Esophagus squamous epithelium (tissue), 5 donors: ENCODE measurements at regions not wholly inside any gene's neighbourhood (a gene's known extent, or its start where the extent isn't known, plus 50 kb on each side); places are given as distances from the start of the nearest gene placed in this dataset.
"Not testable (repeated sequence)": the region's sequence is repeated elsewhere in the genome, so short reads cannot be mapped to it uniquely, and the experiment has no call there.

Experiments used
- DNase-seq: peaks from one replicate; lab custom pipeline; 2025; lab: John Stamatoyannopoulos, UW
- H3K27ac ChIP-seq, 4 donors: fragments of 200-600 bp; sonication (generic); one replicate each; pipeline ENCODE4 v1.5.1; 2016 to 2019; ENCODE audit warnings: mild to moderate bottlenecking in 1 of 4
- H3K27me3 ChIP-seq, 4 donors: fragments of 200-600 bp; sonication (generic); 1 replicate in 3 of 4; 2 replicates in 1 of 4; pipeline versions ENCODE4 v1.5.1 to v1.6.0; 2017 to 2021; ENCODE audit warnings: antibody characterized with exemption in 1 of 4
- H3K36me3 ChIP-seq, 3 donors: fragments of 200-600 bp; sonication (generic); one replicate each; pipeline ENCODE4 v1.5.1; 2016 to 2019
- H3K4me1 ChIP-seq, 3 donors: fragments of 200-600 bp; sonication (generic); one replicate each; pipeline ENCODE4 v1.5.1; 2017 to 2019
- H3K4me3 ChIP-seq, 4 donors: fragments of 200-600 bp; sonication (generic); 1 replicate in 3 of 4; 2 replicates in 1 of 4; pipeline ENCODE4 v1.5.1; 2016 to 2019; ENCODE audit warnings: mild to moderate bottlenecking in 2 of 4, moderate library complexity in 1 of 4
- H3K9me3 ChIP-seq, 3 donors: fragments of 200-600 bp; sonication (generic); one replicate each; pipeline ENCODE4 v1.5.1; 2016 to 2019
- CTCF ChIP-seq, 6 experiments: fragments of 450-650 bp in 4 of 6; fragments of 200-600 bp in 2 of 6; sonication (generic) in 2 of 6; IDR thresholded peaks; one replicate each; pipeline ENCODE4 v1.5.1; 2016 to 2019; ENCODE audit warnings: antibody characterized with exemption in 6 of 6, mild to moderate bottlenecking in 4 of 6, moderate library complexity in 4 of 6
- POLR2A ChIP-seq, 4 donors: fragments of 450-650 bp; IDR thresholded peaks; one replicate each; pipeline ENCODE4 v1.6.1; 2017; ENCODE audit warnings: antibody characterized with exemption in 4 of 4, mild to moderate bottlenecking in 4 of 4, moderate library complexity in 3 of 4
- WGBS, 2 donors: methylation state at CpG; one replicate each; pipeline ENCODE4 v1.1.5; 2018; 5-methylcytosine and 5-hydroxymethylcytosine counted together
- intact Hi-C: fragments of 100-400 bp; cut with DNase I; formaldehyde crosslinking; loops from one replicate; pipeline ENCODE4 v1.15.0; 2022
- donor health status: DM: yes; HTN: yes; CAD: no.

GRCh38 chr2:142423603-142424002 lies 292.8 kb upstream of the LRP1B start:
- no peaks in the 10 kb centered on the region for H3K36me3 ChIP-seq
- H3K9me3 ChIP-seq, result no peaks in the 10 kb centered on the region
- DNase-seq, result no peak
- intact Hi-C loops, result no loop called here
- H3K27me3 ChIP-seq, result no peaks in the 10 kb centered on the region
- no peak overlapping the region for H3K27ac ChIP-seq
- H3K4me3 ChIP-seq, result no peak overlapping the region
- WGBS, 2 donors, result 56% methylated on average over 1 of the region's 1 CpG
- TF ChIP-seq CTCF (IDR thresholded peaks at IDR 0.05), result no peak
- H3K4me1 ChIP-seq, result no peaks in the 10 kb centered on the region

- no peak overlapping the region for H3K27ac ChIP-seq
- no peak overlapping the region for H3K4me3 ChIP-seq
- no peak for TF ChIP-seq POLR2A (IDR thresholded peaks at IDR 0.05)
- no peak for TF ChIP-seq CTCF (IDR thresholded peaks at IDR 0.05)
- H3K36me3 ChIP-seq, result no peaks in the 10 kb centered on the region
- 50 to 61% methylated on average over 2 of the region's 2 CpGs for WGBS, 2 donors
- H3K4me1 ChIP-seq, result no peaks in the 10 kb centered on the region
- intact Hi-C loops, result no loop called here
- no peak for DNase-seq
- H3K9me3 ChIP-seq, result no peaks in the 10 kb centered on the region
- no peaks in the 10 kb centered on the region for H3K27me3 ChIP-seq
Observed at GRCh38 chr2:142422769-142423168, 292.0 kb upstream of the LRP1B start.

- Histone ChIP-seq H3K4me1 (no peaks in the 10 kb centered on the region), H3K27me3 (no peaks in the 10 kb centered on the region), H3K9me3 (no peaks in the 10 kb centered on the region), H3K36me3 (no peaks in the 10 kb centered on the region), H3K4me3 (no peak overlapping the region), H3K27ac (no peak overlapping the region)
- 86 to 88% methylated on average over 6 of the region's 6 CpGs for WGBS, 2 donors
- DNase-seq, result no peak
- TF ChIP-seq CTCF (IDR thresholded peaks at IDR 0.05) (no peak), POLR2A (IDR thresholded peaks at IDR 0.05) (no peak)
- intact Hi-C loops, result no loop called here
Observed at GRCh38 chr2:142422041-142422440, 291.2 kb upstream of the LRP1B start.

DNA sequence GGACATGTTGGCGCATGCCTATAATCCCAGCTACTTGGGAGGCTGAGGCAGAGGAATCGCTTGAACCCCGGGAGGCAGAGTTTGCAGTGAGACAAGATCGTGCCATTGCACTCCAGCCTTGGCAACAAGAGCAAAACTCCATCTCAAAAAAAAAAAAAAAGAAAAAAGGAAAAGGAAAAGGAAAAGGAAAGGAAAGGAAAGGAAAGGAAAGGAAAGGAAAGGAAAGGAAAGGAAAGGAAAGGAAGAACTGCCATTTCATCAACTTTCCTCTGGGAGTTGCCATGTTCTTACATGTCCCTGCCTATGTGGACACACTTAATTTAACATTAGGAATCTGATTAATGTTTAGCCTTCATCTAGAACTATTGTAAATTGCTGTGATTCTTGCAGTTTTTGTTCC lies 287.9 kb upstream of the LRP1B start:
- H3K4me3 ChIP-seq, intact Hi-C loops, H3K4me1 ChIP-seq, H3K27me3 ChIP-seq, H3K9me3 ChIP-seq, H3K36me3 ChIP-seq, DNase-seq, H3K27ac ChIP-seq: not testable (repeated sequence)
- WGBS, 2 donors, result 92 to 96% methylated on average over 4 of the region's 4 CpGs

DNA sequence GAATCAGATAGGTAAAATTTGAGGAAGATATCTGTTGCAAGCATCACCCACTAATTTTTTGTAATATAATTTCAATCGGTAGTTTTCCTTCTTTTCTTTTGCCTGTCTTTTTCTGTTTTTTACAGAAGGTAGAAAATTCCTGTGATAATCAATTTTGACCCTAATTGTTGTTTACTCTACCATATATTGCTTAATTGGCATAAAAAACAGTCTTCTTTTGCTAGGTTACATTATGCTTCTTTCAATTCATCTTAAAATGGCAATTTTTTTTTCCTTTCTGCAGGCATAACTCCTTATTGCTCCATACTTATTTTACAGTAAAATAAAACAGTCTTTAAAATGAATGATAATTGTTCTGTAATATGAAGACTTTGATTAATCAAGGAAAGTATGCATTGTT lies 286.2 kb upstream of the LRP1B start:
- WGBS, 2 donors, result 77 to 100% methylated on average over 1 of the region's 1 CpG

More for the DNA sequence above, 286.2 kb upstream of the LRP1B start:
- Histone ChIP-seq H3K36me3 (no peaks in the 10 kb centered on the region), H3K9me3 (no peaks in the 10 kb centered on the region), H3K27ac (no peak overlapping the region), H3K4me1 (no peaks in the 10 kb centered on the region), H3K4me3 (no peak overlapping the region), H3K27me3 (no peaks in the 10 kb centered on the region)
- TF ChIP-seq CTCF (IDR thresholded peaks at IDR 0.05) (no peak), POLR2A (IDR thresholded peaks at IDR 0.05) (no peak)
- intact Hi-C loops, result no loop called here
- DNase-seq, result no peak
